ENCODE measurements at regions not wholly inside any gene's neighbourhood (a gene's known extent, or its start where the extent isn't known, plus 50 kb on each side); places are given as distances from the start of the nearest gene placed in this dataset.

DNA sequence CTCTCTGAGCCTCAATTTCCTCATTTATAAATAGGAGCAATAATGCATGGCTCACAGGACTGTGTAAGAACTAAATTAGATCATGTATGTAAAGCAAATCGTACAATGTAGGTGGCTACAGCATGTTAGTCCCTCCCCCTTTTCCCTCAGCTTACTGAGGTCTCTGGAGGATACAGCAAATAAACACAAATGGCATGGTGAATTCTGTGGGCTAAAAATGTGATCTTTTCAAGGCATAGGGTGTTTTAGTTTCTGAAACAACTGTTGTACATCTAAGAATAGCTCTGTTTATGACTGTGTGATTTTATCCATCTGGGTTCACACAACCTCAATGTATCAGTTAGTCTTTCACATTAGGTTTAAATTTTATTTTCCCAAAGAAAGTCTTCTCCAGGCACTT is 121.2 kb upstream of the PLEKHG7 start:
- no peak for DNase-seq (ENCODE audit: low read depth)

DNA sequence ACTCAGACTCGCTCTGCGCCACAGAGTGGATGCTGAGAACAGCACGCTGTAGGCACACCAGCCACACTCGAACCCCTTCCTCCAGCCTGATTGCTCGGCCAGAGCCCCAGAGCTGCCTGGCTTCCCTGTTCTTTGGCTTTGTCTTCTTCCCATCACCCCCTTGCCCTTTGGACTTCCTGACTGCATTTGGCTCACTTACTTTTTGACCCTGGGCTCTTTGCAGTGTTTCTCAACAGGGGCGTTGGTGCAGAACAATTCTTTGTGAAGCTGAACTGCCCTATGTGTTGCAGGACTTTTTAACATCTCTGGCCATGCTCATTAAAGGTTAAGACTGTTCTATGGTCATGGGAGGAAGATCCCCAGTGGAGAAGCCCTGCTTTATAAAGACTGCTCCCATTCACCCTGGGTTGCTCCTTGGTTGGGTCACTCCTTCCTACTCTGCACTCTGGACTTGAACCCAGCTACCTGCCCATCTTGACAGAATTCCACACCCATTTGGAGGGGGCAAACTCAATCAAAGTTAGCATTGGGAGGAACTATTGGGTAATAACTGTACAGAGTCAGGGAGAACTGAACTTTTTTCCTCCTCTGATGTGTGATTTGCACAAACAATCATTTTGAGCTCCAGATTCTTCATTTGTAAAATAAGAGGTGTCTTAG is 127.7 kb upstream of the PLEKHG7 start:
- DNase-seq (ENCODE audit: low read depth), result no peak

DNA sequence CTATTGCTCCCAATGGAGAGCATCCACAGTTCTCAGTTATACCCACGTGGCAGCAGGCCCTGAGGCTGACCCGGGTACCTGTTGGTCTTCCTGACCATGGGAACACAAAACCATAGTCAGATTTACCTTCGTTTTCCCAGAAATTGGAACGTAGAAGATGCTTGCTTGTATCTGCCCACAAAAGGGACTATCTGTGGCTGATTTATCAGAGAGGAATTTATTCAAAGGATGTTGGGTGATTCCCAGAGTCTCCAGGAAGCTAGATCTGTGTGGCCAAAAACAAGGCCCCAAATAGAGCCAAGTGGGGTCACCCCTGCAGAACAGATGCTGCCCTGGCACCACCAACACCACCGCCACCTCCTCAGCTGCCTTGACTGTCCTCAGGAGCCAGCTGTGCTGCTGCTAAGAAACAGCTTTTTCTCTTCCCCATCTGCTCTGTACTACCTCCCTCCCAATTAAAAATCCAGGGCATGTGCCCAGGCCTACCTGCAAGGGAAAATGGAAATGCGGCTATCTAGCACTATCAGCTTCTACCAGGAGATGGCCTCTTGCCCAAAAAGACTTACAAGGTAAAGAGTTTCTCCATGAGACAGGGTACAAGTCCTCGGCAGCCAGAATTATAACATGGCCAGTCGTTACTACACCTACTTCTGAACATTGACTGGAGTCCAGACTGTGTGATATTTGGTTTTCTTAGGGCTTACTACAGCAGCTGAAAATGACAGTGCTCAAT is 128.6 kb upstream of the PLEKHG7 start:
- DNase-seq (ENCODE audit: low read depth), result no peak

DNA sequence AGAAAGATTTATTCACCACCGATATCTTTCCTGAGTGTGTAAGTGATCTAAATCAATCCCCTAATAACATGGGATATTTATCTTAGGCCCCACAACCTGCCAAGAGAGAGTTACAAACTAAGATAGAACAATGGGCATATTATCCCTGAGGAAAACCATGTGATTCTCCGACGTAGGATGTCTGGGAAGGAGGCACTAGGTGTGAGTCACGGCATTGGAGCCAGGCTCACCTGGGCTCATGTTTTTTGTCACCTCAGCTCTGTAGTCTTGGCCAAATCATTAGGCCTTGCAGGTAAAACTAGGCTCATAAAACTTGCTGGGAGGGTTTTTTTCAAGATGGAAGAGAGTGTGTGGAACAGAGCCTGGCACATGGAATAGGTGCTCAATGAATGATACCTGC is 129.7 kb upstream of the PLEKHG7 start:
- no peak for DNase-seq (ENCODE audit: low read depth)

DNA sequence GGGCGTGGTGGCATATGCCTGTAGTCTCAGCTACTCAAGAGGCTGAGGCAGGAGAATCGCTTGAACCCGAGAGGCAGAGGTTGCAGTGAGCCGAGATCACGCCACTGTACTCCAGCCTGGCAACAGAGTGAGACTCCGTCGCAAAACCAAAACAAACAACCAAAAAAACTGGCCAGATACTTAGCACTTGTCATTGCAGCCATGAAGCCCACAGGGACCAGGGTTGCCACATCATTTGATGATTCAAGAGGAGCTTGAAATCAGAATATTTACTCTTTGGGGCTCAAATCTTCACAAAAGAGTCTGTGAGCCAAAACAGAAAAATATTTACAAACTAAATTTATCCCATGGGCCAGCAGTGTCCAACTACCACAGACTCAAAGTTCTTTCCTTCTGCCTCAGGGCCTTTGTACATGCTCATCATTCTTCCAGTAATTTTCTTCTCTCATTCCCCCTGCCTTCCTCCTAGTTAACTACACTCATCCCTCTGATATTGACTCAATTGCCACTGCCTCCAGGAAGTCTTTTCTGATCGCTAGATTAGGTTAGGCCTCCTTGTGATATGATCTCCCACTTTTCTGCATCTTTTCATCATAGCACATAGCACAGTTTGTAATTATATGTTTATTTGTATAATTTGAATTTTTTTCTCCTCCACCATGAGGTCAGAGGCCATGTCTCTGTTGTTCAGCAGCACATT is 130.8 kb upstream of the PLEKHG7 start:
- no peak for DNase-seq (ENCODE audit: low read depth)

DNA sequence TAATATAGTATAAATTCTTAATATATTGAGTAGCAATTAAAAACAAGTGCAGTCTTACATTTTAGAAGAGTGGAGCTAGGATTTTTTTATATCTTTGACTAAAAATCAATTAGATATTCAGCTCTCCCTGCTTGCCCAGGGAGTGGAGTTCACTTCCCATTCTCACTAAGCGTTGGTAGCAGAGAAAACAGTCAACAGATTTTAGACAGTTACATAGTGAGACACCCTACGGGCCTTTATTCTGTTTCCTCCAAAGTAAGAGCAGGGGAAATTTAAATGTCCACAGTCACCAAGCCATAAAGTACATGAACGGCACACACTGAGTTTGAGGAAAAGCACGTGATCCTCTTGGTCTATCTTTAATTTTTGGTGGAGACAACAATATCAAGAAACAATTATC is 131.6 kb upstream of the PLEKHG7 start:
- no peak for DNase-seq (ENCODE audit: low read depth)

DNA sequence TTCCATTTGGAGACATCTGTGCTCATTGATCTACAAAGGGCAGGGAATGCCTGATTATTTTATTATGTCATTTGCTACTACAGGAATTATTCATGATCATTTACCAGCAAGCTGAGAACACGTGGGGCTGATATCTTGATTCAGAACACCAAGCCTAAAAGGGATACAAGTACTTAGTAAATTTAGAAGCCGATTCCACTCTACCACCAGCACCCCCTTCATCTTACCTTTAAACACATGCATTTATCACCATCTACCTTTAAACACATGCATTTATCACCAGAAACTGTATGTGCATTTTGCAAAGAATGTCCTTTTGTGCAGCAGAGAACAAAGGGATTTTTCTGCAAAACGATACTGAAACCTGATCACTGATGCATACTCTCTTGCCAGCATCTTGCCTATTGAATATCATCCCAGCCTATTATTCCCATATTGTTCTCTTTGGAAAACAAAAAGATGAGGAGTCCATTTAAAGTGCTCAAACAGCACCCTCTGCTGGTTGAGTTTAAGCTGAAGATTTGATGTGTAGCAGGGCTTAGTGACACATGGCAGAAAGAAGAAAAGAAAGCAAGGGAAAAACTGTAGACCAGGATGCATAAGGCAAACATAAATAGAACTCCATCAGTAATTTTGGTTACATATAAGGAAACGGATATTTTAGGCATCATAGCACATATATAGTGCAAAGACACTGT is 132.6 kb upstream of the PLEKHG7 start:
- DNase-seq (ENCODE audit: low read depth), result peak; percentile 19

DNA sequence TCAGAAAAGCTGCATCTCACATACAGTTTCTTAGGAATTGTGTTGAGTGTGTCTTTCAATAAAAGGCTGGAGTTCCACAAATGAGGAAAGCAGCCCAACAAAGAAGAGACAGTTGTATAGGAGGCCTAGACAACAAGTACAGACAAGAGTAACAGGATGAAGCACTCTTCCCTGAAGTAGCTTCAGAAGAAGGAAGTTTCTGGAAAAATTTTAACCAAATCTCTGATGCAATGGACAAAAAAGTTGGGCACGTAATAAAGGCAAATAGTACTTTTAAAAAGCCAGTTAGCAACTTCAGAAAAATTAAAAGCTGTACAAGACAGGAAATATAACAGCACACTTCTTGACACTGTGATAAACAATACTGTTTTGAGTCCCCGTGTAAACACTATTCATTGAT is 134.1 kb upstream of the PLEKHG7 start:
- DNase-seq (ENCODE audit: low read depth), result no peak

DNA sequence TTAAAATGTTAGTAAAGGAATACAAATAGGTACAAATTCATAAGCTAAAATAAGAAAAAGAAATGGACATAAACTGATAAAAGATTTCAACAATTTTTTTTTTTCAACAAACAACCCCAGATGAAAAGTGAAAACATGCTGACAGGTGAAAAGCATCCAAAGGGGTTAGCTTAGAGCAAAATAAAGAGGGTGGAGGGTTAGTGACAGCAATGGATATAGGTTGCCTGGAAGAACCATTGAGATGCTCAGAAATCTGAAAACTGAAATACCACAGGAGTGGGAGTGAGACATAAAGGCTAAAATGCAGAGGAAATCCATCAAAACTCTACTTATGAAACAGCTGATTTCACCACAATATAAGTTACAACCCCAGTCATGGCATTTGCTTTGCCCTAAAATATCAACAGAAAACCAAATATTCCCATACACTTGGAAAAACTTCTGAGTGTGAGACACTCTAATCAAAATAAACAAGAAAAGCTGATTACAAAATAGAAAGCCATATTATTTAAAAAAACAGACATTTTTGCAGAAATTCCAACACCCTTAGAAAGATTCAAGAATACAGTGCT is 136.3 kb upstream of the PLEKHG7 start:
- no peak for DNase-seq (ENCODE audit: low read depth)

DNA sequence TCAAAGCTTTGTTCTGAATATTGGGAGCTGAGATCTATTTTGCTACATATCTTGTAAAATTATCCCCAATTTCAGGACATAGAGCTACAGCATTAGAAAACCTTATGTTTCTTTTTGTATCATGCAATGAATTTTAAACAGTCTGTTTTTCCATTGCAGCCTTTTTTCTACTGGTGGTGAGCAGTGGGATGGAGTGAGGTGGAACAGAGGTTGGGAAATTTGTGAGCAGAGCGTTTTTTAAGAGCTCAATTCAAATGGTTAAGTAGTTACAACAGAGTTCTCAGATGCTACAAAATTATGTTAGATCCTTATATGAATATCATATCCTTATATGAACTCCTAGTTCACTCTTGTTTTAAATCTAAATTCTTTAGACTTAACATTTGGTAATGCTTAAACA is 139.0 kb upstream of the PLEKHG7 start:
- DNase-seq (ENCODE audit: low read depth), result no peak

DNA sequence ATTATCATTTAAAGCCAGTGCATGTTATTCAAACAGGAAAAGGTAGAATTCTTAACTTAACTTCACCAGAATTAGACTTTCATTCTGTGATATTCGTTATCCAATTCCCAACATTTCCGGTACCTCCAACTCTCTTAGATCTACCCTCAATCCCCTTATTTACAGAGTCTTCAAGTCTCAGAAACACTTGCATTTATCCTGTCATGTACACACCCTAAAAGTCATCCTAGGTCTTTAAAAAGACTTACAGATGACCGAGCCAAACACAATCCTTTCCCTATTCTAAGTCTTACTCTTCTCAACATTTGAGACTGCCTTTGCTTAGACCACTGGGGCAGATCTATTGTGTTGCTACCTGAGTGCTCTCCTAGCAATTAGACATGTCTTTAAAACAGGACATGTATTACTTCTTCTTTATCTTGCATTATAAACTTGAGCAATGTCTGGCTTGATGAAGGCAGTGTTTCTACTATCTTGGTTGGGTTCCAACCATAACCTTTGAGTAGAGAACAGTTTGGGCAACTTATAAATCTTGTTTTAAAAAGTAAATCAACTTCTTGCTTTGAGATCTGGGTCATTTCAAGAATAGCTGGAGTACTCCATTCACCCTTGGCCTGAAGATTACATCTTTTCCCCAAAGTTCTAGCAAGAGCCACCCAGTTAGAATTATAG is 140.6 kb upstream of the PLEKHG7 start:
- no peak for DNase-seq (ENCODE audit: low read depth)

DNA sequence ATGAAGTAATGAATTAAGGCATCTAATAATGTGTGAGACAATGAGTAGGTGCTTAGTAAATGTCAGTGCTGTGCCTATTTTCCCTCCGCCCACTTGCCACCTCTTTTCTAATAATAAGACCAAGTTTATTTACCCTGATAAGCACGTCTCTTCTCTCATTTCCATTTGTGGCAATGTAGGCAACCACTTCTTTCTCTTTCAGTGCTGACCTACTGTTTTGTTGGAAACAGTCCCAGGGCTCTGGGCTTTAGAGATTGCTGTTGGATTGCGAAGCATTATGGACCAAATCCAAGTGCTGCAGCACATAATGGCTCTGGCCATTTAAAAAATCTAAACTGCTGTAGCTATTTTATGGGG is 141.3 kb upstream of the PLEKHG7 start:
- DNase-seq (ENCODE audit: low read depth), result no peak

DNA sequence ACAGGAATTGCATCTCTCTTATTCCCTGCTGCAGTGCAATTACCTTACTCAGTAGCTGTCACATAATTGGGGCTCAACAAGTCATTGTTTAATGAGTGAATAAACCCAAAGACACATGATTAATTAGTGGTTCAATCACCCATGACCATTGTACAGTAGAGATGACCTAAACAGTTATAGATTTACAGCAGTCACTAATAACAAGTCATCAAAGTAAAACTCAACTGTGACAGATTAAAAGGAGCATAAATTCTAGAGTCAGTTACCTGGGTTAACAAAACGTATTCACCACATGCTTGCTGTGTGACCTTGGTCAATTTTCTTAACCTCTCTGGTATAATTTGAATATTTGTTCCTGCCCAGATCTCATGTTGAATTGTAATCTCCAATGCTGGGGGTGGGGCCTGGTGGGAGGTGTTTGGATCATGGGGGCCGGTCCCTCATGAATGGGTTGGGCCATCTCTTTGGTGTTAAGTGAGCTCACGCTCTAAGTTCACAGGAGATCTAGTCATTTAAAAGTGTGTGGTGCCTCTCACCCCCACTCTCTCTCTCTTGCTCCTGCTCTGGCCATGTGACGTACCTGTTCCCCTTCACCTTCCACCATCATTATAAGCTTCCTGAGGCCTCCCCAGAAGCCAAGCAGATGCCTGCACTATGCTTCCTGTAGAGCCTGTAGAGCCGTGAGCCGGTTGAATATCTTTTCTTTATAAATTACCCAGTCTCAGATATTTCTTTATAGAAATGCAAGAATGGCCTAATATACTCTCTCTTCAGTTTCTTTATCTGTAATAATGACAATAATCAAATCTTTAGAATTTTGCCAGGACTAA is 141.9 kb upstream of the PLEKHG7 start:
- DNase-seq (ENCODE audit: low read depth), result no peak

DNA sequence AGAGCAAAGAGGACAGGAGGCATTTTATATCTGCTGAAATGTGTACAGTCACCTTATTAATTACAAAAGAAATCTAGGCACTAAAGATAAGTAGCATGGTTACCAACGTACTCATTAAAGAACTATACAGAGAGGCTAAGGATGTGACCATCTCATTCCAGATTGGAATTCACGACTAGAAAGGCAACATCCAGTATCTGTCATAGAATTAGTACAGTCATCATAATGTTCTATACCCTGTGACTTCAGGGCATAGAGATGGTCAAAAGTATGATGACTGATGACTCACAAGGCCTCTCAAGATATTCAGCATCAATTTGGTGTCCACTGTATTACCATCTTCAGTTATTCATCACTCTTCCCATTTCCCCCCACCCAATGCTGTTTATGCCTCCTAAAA is 144.0 kb upstream of the PLEKHG7 start:
- DNase-seq (ENCODE audit: low read depth), result no peak

DNA sequence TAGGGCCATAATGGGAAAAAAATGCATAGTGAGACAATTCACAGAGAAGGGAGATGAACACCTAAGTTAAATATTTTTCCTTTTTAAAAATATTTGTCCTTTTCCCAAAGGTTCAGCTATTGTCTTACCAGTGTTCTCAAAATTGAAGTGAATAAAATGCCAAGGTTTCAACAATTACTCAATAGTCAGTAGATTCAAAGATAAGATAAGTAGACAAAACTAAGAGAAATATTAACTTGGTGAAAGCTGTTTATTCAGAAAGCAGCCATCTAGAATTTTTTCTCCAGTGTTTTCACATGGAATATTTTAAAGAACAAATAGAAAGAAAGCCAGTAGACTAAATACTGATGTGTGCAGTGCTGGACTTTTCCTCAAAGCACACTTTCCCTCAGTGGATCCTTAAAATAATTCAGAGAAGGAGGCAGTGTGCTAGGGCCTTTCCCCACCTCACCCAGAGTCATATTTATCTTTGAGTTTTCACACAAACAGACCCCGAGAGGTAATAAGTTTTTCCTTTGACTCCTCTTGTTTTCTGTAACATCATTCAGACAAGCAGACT is 144.5 kb upstream of the PLEKHG7 start:
- DNase-seq (ENCODE audit: low read depth), result no peak

DNA sequence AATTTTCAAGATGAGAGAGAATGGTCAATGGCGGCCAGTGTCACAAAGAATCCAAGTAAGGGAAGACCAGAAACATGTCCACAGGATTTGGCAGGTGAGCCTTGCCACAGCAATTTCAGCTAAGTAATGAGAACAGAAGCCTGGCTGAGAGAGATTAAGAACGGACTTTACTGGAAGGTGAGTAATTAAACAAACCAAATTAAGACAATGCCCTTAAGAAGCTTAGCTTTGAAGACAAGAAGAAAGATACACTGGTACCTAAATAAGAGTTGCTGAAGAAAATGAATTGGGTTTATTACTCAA is 145.4 kb upstream of the PLEKHG7 start:
- DNase-seq (ENCODE audit: low read depth), result no peak

DNA sequence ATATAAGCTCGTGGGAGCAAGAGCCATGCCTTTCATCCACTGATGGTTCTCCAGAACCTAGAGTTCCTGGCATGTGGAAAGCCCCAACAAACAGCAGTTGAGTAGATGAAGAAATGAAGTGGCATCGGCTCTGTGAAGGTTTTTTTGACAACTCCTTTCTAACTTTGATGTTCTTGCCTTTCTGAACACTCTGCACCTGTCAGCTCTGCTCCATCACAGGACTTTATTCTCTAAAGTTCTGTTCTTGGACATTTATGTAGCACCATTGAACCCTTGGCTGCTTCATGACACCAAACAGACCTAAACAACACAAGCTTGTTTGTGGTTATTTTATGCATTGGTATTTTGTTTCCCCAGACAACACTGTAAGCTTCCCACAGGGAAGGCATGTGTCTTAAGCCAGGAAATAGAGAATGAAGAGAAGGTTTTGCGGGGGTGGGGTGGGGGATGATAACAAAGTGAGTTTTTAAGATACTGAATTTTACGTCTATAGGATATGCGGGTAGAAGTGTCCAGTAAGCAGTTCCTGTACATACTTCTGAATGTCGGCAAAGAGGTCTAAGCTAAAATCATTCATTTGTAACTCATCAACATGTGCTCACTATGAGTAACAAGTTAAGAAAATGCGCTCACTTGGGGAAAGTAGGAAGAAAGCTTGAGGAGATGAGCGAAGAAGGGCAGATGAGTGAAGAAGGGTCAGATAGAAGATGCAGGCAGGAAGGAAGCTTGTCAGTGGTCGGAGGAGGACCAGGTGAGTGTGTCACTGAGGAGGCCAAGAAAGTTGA is 146.0 kb upstream of the PLEKHG7 start:
- DNase-seq (ENCODE audit: low read depth), result no peak

DNA sequence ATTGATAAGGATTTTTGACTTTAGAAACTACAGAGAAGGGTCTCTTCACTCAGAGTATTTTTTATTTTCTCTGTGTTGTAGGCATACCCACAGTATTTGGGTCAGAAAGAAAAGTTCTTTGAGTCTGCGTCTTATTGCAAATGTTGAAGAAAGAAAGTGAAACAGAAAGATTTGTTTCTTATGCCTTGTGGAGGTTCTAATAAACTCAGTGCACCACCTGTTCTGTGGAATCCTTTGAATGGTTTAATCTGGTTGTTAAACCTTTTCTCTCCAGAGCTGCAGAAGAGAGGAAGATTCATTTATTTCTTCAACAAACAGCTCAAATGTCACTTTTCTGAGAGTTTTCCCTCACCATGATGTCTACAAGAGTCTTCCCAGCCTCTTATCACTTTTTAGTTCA is 146.6 kb upstream of the PLEKHG7 start:
- DNase-seq (ENCODE audit: low read depth), result no peak

DNA sequence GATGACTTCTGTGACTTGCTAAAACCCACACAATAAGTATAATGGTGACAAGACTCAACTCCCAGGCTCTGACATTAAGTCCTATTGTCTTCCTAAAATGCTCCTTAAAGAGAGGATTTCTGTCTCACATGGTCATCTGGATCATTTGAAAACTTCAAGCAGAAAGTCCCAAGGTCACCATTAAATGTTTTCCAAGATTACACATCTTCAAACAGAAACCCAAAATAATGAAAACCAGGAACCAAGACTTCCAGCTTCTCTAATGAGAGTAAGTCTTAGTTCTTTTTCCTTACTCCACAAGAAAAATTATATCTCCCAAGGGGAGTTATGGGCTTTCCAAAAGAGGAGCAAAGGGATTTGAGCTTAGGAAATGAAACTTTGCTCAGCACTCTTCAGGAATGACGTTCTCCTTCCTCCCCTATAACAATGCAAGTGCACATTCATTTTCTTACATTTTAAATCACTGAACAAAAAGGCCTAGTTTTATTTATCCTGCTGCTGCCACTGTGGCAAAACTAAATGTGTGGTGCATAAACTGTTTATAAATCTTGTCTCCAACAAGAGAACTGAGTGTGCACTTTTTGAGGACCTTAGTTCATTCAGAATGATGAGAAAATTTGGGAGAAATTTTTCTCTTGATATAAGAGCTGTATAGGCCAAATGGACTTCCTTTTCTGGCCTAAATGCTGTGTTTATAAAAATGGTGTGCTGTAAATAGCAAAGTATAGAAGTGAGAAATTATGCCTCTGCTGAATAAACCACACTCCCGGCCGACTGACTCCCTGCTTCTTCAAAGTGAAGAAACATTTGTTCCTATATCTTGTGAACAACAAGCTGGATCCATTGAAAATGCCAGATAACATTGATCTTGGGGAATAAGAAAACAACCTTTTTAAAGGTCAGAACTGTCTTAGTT is 148.4 kb upstream of the PLEKHG7 start:
- no peak for DNase-seq (ENCODE audit: low read depth)

Data from activated T-cell treated with anti-CD3 and anti-CD28 coated beads for 1 hour (primary cell).